Tongue (tissue), 1 donor: ENCODE measurements at regions not wholly inside any gene's neighbourhood (a gene's known extent, or its start where the extent isn't known, plus 50 kb on each side); places are given as distances from the start of the nearest gene placed in this dataset.
A peak's percentile ranks its signal among the peaks of the same experiment; 100 is the strongest.
"Not testable (repeated sequence)": the region's sequence is repeated elsewhere in the genome, so short reads cannot be mapped to it uniquely, and the experiment has no call there.

Source experiments
- DNase-seq: peaks from one replicate; pipeline ENCODE4 v3.0.0-alpha.2; 2015

GRCh38 chr6:158920311-158920905, 79.6 kb downstream of the RSPH3 start:
- DNase-seq, result no peak

- DNase-seq, result no peak
These were observed 80.1 kb downstream of the RSPH3 start for GRCh38 chr6:158919865-158920264.

GRCh38 chr6:158916617-158917016, 83.4 kb downstream of the RSPH3 start:
- peak; percentile 73 for DNase-seq

GRCh38 chr6:158914923-158915322, 85.1 kb downstream of the RSPH3 start:
- DNase-seq, result no peak

- DNase-seq, result no peak
These were observed 86.4 kb downstream of the RSPH3 start for GRCh38 chr6:158913580-158913979.

- DNase-seq, result no peak
These were observed 87.3 kb downstream of the RSPH3 start for GRCh38 chr6:158912655-158913054.

- DNase-seq, result no peak
These were observed 88.1 kb downstream of the RSPH3 start for GRCh38 chr6:158911746-158912480.

GRCh38 chr6:158910484-158911440, 89.2 kb downstream of the RSPH3 start:
- DNase-seq, result peak; percentile 52

- DNase-seq, result no peak
These were observed 90.1 kb downstream of the RSPH3 start for GRCh38 chr6:158909938-158910337.

- DNase-seq, result no peak
These were observed 89.4 kb upstream of the EZR start for GRCh38 chr6:158908606-158909005.

- DNase-seq, result no peak
These were observed 88.8 kb upstream of the EZR start for GRCh38 chr6:158907931-158908330.

GRCh38 chr6:158906926-158907325, 87.8 kb upstream of the EZR start:
- no peak for DNase-seq

GRCh38 chr6:158905277-158905676, 86.1 kb upstream of the EZR start:
- no peak for DNase-seq

GRCh38 chr6:158903801-158904200, 84.6 kb upstream of the EZR start:
- DNase-seq, result no peak

- peak; percentile 58 for DNase-seq
These were observed 81.6 kb upstream of the EZR start for GRCh38 chr6:158900663-158901312.

GRCh38 chr6:158897236-158897635, 78.1 kb upstream of the EZR start:
- no peak for DNase-seq

- no peak for DNase-seq
These were observed 76.5 kb upstream of the EZR start for GRCh38 chr6:158895661-158896060.

GRCh38 chr6:158894193-158894592, 75.0 kb upstream of the EZR start:
- DNase-seq, result peak; percentile 68

GRCh38 chr6:158892266-158892665, 73.1 kb upstream of the EZR start:
- DNase-seq, result no peak

GRCh38 chr6:158891560-158891959, 72.4 kb upstream of the EZR start:
- not testable (repeated sequence) for DNase-seq

GRCh38 chr6:158888171-158888570, 69.0 kb upstream of the EZR start:
- not testable (repeated sequence) for DNase-seq

GRCh38 chr6:158886346-158886977, 67.3 kb upstream of the EZR start:
- not testable (repeated sequence) for DNase-seq
